Left hindlimb (tissue), 1 donor: ENCODE measurements at regions not wholly inside any gene's neighbourhood (a gene's known extent, or its start where the extent isn't known, plus 50 kb on each side); places are given as distances from the start of the nearest gene placed in this dataset.

Experiments used
- DNase-seq: peaks from one replicate; pipeline ENCODE4 v3.0.0-alpha.2; 2018

DNA sequence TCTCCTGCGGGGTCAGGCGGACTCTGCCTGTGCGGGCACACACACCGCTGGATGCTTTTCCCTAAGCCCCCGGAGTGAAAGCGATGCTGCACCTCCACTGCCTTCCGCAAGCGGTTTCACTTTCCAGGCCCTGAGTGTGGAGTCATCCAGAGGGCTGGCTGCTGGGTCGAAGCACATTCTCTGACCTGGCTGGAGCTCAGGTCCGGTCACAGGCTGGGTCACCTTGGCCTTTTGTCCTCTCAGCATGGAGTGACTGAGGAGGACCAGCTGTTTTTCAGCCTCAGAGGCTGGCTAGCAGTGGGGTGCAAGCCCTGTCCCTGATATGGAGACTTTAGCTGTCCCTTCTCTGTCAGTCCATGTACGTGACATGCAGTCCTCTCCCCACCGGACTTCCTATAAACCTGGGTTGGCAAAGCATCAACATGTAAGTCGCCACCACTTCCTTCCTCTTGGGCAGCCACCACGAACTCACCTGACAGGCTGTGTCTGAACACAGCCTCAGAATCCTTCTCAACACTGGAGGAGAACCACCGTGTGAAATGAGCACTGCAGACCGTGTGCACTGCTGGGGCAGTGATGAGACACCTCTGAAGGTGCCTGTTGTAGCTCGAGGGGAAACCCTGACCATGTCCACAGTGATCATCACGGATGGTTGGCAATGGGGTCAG lies 51.3 kb downstream of the GADD45G start:
- DNase-seq, result no peak

DNA sequence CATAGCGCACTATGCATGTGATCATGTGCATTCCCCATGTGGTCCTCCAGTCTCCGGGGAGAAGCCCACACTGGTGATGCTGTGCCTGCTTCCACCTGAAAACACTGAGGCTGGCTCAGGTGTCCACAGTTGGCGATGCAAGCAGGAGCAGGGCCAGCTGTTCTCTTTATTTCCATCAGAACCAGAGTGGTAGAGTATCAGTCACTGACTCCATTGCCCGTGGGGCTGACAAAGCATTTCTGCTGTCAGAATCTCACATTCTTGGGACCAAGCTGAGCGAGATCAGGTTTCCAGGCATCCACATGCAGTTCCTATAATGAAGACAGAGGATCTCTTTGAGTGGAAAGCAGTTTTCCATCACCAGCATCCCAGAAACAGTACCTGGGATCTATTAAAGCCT lies 52.5 kb downstream of the GADD45G start:
- no peak for DNase-seq

DNA sequence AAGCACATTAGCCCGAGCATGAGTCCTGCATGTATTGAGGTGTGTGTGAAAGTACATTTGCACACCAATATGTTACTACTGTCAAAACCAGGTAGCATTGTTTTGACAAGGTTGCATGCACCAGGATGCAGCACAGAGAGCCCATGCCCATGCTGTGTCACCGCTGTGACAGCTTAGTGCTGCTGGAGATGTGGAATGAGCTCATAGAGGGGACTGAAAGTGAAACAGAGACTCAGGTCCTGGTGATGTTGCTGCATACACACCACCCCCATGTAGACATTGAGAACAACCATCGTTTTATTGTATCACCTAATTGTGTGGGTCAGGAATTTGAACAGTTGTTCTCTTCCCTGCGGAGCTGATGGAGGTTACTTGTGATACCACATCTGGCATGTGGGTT lies 53.0 kb downstream of the GADD45G start:
- no peak for DNase-seq

DNA sequence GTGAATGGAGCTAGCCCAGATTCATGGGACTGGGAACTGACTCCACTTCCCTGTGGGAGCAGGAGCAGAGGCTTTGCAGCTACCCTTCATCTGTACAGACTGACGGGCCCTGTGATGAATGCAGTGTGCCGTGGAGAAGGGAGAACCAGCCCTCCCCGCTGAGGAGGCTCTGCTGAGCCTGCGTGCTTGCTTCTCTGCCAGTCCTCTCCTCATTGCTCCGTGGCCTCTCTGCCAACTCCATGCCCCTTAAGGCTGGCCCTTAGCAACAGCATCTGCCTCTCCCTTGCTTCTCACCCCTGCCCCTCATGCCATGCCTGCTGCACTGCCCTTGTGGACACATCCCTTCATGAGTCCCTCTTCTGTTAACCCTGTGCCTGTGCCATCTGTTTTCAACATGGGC lies 53.6 kb downstream of the GADD45G start:
- DNase-seq, result no peak

GRCh38 chr9:89658931-89659330 lies 54.1 kb downstream of the GADD45G start:
- no peak for DNase-seq

DNA sequence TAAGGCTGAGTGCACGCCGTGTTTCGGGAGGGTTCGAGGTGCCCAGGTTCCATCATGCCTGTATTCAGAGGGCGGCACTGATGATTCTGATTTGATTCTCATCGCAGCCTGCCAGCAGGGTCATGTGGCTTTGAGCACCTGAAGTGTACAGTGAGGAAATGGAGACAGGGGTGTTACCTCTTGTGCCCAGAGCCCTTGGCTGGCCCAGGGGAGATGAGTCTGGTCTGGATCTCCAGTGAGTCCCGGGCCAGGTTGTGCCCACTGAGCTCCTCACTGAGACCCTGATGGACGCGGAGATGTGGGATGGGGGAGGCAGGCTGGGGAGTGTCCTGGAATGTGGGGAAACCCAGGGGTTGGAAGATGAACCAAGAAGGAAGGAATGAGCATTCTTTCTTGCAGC lies 54.7 kb downstream of the GADD45G start:
- DNase-seq, result no peak

DNA sequence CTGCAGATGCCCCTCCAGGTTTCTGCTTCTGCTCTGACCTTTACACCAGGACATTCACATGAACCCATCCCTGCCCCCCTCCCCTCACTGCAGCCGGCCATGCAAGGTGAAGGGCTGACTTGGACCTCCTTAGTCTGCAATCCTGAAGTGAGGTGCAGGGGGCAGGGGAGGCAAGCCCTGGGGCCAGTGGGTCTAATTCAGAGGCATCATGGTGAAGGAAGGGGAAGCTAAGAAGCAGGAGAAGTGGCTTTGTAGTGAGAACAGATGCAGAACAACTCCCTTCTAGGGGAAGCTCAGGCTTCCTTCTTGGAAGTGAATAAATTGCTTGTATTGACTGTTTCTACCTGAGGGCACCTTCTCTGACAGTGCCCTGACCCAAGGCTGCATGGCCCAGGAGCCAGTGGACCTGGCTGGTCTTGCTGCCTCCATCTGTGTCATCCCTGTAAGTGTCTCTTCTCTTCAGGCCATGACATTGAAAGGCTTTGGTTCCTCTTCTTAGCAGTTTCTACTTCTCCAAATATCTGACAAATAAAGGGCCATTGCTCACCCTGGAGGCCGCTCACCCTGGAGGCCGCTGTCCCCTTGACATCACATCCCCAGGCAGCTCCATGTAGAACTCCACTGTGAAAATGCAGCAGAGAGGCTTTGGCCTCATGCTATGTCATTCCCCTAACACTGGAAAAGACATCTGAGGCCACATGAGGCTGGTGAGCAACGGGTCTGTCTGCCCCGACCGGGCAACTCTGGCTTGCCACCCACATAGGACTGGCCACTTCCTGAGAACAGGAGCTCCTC lies 55.3 kb downstream of the GADD45G start:
- DNase-seq, result no peak

- DNase-seq, result no peak
Measured at GRCh38 chr9:89661391-89661949, 56.7 kb downstream of the GADD45G start.

- peak; percentile 97 for DNase-seq
Measured at GRCh38 chr9:89661956-89662717, 57.3 kb downstream of the GADD45G start.

- DNase-seq, result no peak
Measured at GRCh38 chr9:89662718-89663613, 58.2 kb downstream of the GADD45G start.

GRCh38 chr9:89663614-89663970 lies 58.8 kb downstream of the GADD45G start:
- DNase-seq, result no peak

- no peak for DNase-seq
Measured at GRCh38 chr9:89664010-89664409, 59.2 kb downstream of the GADD45G start.

DNA sequence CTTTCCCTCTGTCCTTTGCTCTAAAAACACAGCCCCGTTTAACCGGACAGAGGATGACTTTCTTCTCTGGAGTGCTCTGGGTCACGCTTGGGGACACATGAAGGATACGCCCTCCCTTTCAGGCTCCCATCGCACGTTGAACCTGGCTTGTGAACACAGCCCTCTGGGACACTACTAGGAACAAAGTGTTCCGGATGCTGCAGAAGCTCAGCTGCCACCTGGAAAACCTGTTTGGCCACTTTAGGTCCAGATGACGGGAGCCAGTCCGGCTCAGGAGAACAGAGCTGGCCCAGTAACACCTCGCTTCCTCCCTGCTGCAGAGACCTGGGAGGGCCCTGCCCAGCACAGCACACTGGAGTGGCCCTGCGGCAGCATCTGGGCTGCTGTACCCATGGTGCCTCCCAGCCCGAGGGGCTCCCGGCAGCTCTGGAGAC lies 60.1 kb downstream of the GADD45G start:
- no peak for DNase-seq

DNA sequence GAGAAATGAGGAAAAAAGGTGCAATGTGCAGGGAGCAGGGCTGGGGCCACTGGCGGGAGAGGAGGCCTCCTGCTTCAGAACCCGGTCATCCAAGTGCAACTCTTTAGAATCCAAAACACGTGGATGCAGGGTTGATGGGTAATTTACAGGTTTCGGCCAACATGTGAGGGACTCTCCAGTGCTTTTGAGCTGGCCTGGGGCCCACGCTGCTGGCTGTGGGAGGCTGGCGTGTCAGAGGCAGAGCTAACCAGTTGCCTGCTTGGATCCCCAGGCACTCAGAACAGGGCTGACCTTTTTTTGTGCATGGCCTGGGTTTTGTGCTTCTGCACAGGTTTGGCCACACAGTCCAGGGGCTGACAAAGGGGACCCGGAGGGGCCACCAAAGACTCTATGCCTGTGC lies 61.6 kb downstream of the GADD45G start:
- DNase-seq, result no peak

GRCh38 chr9:89666950-89667349 lies 62.1 kb downstream of the GADD45G start:
- no peak for DNase-seq

DNA sequence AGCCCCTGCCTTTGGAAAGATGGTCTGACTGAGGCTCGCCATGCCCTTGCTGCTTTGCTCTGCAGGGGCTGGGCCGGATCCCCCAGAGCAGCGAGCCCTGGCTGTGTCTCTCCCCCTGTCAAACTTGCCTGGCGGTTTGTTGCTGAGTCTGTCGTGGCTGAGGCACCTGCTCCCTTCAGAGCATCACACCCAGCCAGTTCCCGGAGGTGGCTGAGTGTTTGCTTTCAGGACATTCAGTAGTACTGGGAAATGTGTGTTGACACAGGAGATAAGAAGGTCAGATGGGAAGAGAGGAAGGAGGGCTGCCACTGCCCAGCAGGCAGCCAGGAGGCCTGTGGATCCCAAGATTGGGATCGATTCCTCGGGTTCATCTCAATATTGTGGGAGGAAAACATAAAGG lies 62.9 kb downstream of the GADD45G start:
- no peak for DNase-seq

DNA sequence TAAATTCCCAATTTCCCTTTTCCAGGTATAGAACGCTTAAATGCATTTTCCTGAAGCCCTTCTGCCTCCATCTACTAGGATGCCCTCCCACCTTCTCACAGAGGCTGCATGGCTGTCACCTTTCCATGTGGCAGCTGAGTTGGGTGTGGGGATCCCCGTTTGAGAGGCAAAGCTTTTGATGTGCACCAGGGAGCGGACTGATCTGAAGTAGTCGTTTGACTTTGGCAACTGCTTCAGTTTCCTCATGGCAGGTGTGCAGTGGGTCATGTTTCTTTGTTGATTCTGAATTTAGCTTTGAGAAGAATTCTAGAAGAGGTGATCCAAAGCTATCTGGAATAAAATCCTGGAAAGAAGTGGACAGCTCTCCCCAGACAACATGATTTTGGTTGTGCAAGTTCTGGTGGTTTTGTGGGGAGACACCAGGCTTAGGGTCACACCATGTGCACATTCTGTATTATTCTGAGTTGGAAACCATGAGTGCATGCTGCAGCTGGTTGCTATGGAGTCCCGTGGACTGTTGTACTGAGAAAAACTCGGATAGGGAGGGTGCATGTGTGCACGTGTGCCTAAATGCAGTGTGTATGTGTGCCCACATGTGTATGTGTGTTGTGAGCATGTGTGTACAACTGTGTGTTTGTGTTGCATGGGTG lies 63.5 kb downstream of the GADD45G start:
- no peak for DNase-seq

DNA sequence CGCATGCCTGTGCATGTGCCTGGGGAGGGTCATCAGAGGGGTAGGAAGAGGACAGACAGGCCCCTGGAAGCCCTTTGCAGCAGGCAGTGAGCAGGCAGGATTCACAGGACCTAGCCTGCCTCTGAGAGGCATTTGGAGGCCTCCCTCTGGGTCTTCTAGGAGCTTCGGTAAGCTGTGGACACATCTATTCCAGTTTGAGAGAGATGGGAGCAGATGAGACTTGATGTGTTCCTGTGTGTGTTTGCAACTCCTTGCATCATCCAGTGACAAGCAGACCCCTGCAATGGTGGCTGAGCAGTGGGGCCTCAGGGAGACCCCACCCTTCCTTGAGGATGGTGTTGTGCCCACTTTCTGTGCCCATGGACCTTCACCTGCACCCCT lies 64.0 kb downstream of the GADD45G start:
- no peak for DNase-seq

DNA sequence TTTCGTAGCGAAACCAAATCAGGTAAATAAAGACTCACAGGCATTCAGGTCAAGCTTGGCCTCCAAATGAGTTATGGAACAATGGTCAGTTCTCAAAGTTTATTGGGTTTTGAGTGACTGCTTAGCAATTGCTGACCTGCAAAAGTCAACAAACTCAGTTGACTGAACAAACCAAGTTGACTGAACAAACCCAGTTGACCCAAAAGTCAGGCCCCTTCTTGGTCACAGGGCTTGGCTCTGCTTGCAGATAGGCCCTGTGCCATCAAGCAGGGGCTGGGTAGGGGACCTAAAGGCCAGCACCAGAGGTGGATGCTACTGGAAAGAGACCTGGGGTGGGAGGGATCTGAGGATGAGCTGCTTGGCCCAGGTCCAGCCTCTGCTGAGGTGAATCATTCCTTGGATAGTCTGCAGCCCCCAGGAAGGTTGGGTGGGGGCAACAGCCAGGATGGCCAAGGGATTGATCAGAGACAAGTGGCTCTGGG lies 64.6 kb downstream of the GADD45G start:
- no peak for DNase-seq

GRCh38 chr9:89670114-89670513 lies 65.3 kb downstream of the GADD45G start:
- no peak for DNase-seq

GRCh38 chr9:89670801-89671434 lies 66.1 kb downstream of the GADD45G start:
- DNase-seq, result no peak
